Colonic mucosa (tissue), 4 donors: ENCODE measurements at regions not wholly inside any gene's neighbourhood (a gene's known extent, or its start where the extent isn't known, plus 50 kb on each side); places are given as distances from the start of the nearest gene placed in this dataset.

Source experiments
- DNase-seq: peaks from one replicate; pipeline ENCODE4 v3.0.0-alpha.2; 2020
- H3K27ac ChIP-seq: fragments of 200-600 bp; one replicate; pipeline ENCODE4 v1.8.0; 2021
- H3K27me3 ChIP-seq: fragments of 200-600 bp; one replicate; pipeline ENCODE4 v1.8.0; 2021
- H3K36me3 ChIP-seq: fragments of 200-600 bp; one replicate; pipeline ENCODE4 v1.8.0; 2021
- H3K4me1 ChIP-seq: fragments of 200-600 bp; one replicate; pipeline ENCODE4 v1.8.0; 2021; ENCODE audit warnings: mild to moderate bottlenecking
- H3K4me3 ChIP-seq: fragments of 200-600 bp; one replicate; pipeline ENCODE4 v1.8.0; 2021
- H3K9ac ChIP-seq, 2 donors: one replicate each; pipeline ENCODE4 v1.7.0; 2013; ENCODE audit warnings: control low read depth in 2 of 2, low read depth in 2 of 2, low read length in 2 of 2
- H3K9me3 ChIP-seq: fragments of 200-600 bp; one replicate; pipeline ENCODE4 v1.8.0; 2021
- intact Hi-C: fragments of 100-400 bp; cut with DNase I; formaldehyde crosslinking; loops from one replicate; pipeline ENCODE4 v1.14.1; 2022
- TF ChIP-seq, protein P1 (sequence below): fragments of 200-600 bp; IDR thresholded peaks from one replicate; pipeline ENCODE4 v1.8.0; 2022; ENCODE audit warnings: antibody characterized with exemption, mild to moderate bottlenecking
- donor health status: healthy.
- donor health status: DM: no; HTN: no; CAD: no.
- donor health status: DM: no; HTN: no; CAD: no.

DNA sequence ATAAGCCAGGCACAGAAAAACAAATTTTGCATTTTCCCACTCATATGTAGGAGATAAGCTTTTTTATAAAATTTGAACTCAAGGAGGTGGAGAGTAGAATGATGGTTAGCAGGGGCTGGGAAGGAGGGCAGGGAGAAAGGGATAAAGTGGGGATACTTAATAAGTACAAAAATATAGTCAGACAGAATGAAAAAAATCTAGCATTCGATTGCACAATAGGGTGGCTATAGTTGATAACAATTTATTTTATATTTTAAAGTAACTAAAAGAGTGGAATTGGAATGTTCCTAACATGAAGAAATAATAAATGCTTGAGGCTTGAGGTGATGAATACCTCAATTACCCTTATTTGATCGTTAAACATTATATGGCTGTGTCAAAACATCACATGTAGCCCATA, 415.7 kb upstream of the STEAP1 start:
- DNase-seq: no peak
- no peak overlapping the region for H3K4me3 ChIP-seq
- TF ChIP-seq, protein P1, sequence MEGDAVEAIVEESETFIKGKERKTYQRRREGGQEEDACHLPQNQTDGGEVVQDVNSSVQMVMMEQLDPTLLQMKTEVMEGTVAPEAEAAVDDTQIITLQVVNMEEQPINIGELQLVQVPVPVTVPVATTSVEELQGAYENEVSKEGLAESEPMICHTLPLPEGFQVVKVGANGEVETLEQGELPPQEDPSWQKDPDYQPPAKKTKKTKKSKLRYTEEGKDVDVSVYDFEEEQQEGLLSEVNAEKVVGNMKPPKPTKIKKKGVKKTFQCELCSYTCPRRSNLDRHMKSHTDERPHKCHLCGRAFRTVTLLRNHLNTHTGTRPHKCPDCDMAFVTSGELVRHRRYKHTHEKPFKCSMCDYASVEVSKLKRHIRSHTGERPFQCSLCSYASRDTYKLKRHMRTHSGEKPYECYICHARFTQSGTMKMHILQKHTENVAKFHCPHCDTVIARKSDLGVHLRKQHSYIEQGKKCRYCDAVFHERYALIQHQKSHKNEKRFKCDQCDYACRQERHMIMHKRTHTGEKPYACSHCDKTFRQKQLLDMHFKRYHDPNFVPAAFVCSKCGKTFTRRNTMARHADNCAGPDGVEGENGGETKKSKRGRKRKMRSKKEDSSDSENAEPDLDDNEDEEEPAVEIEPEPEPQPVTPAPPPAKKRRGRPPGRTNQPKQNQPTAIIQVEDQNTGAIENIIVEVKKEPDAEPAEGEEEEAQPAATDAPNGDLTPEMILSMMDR: no peak
- no peaks in the 10 kb centered on the region for H3K27me3 ChIP-seq
- no peaks in the 10 kb centered on the region for H3K9me3 ChIP-seq
- no peak overlapping the region for H3K9ac ChIP-seq
- intact Hi-C loops: no loop called here
- no peaks in the 10 kb centered on the region for H3K4me1 ChIP-seq
- H3K27ac ChIP-seq: no peak overlapping the region
- no peaks in the 10 kb centered on the region for H3K36me3 ChIP-seq

DNA sequence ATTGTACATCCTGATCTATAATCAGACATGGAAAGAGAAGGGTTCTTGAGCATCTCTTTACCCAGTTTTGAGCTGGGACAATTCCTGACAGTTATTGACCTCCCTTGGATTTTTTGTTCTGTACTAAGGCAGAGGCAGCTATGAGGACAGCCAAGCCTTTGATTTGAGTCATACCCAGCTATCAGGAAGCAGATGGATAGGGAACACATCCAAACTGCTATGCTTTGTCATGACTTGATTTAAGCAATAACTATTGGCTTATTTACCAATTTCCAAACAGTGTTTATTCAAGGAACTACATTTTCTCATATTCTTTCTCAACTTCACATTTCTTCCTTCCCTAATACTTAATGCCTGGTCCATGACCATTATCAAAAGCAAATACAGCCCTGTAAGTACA, 396.4 kb upstream of the STEAP1 start:
- intact Hi-C loops: no loop called here
- TF ChIP-seq, protein P1: no peak
- no peak overlapping the region for H3K4me3 ChIP-seq
- H3K9me3 ChIP-seq: no peaks in the 10 kb centered on the region
- no peaks in the 10 kb centered on the region for H3K4me1 ChIP-seq
- no peaks in the 10 kb centered on the region for H3K27me3 ChIP-seq
- no peak overlapping the region for H3K27ac ChIP-seq
- no peak for DNase-seq
- no peaks in the 10 kb centered on the region for H3K36me3 ChIP-seq
- no peak overlapping the region for H3K9ac ChIP-seq

DNA sequence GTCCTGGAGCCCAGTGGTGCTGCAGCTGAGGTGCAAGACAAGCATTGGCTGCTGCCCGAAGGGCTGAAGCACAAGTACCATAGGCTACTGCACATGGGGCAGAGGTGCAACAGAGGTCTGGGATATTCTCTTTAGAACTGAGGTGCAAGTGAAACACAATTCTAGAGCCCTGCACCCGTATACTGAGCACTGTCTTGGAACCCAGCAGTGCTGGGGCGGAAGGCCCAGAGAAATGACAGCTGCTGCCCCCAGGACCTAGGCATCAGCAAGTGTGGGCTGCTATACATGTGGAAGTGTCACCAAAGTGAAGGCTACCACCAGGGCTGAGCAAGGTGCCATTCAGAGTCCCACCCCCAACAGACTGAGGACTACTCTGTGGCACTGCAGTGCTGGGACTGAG, 393.6 kb upstream of the STEAP1 start:
- Histone ChIP-seq H3K27ac (no peak overlapping the region), H3K9me3 (no peaks in the 10 kb centered on the region), H3K9ac (no peak overlapping the region), H3K4me1 (no peaks in the 10 kb centered on the region), H3K4me3 (no peak overlapping the region), H3K36me3 (no peaks in the 10 kb centered on the region), H3K27me3 (no peaks in the 10 kb centered on the region)
- intact Hi-C loops: no loop called here
- TF ChIP-seq, protein P1: no peak
- DNase-seq: no peak

DNA sequence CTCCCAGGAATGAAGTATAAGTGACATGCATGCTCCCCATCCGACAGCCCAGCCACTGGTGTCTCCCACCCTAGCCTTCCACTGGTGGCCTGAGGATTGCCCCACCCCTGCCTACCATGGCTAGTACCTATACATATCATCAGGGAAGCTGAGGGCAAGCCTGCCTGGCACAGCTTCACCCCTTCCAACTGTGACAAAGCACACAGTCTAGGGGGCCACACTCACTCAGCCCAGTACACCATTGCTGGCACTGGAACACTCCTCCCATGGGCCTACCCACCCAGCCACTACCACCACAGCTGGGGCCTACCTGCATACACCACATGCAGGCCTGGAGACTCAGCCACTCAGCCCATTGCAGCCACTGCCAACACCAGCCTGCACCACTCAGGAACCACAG, 393.1 kb upstream of the STEAP1 start:
- Histone ChIP-seq H3K9me3 (no peaks in the 10 kb centered on the region), H3K27me3 (no peaks in the 10 kb centered on the region), H3K9ac (no peak overlapping the region), H3K27ac (no peak overlapping the region), H3K36me3 (no peaks in the 10 kb centered on the region), H3K4me3 (no peak overlapping the region), H3K4me1 (no peaks in the 10 kb centered on the region)
- intact Hi-C loops: no loop called here
- no peak for DNase-seq
- TF ChIP-seq, protein P1: no peak

DNA sequence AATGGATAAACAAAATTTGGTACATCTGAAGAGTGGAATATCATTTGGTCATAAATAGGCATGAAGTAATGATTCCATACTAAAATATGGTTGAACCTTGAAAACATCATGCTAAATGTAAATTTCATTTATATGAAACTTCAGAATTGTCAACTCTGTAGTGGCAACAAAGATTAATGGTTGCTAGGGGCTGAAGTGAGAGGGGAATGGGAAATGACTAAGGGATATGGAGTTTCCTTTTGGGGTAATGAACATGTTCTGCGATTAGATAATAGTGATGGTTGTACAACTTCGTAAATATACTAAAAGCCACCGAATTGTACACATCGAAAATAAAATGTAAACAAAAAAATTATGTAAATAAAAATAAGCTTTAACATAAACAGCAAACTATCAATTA, 384.1 kb upstream of the STEAP1 start:
- H3K36me3 ChIP-seq: no peaks in the 10 kb centered on the region
- no peak overlapping the region for H3K27ac ChIP-seq
- no peaks in the 10 kb centered on the region for H3K9me3 ChIP-seq
- no peak for DNase-seq
- H3K9ac ChIP-seq: no peak overlapping the region
- no peaks in the 10 kb centered on the region for H3K27me3 ChIP-seq
- intact Hi-C loops: no loop called here
- no peaks in the 10 kb centered on the region for H3K4me1 ChIP-seq
- TF ChIP-seq, protein P1: no peak
- H3K4me3 ChIP-seq: no peak overlapping the region
